Germinal center (tissue), 1 donor: ENCODE measurements at regions not wholly inside any gene's neighbourhood (a gene's known extent, or its start where the extent isn't known, plus 50 kb on each side); places are given as distances from the start of the nearest gene placed in this dataset.
A peak's percentile ranks its signal among the peaks of the same experiment; 100 is the strongest.

ENCODE experiments used
- DNase-seq: peaks from one replicate; pipeline ENCODE4 v3.0.0; 2012; ENCODE audit warnings: mixed read lengths, low spot score

DNA sequence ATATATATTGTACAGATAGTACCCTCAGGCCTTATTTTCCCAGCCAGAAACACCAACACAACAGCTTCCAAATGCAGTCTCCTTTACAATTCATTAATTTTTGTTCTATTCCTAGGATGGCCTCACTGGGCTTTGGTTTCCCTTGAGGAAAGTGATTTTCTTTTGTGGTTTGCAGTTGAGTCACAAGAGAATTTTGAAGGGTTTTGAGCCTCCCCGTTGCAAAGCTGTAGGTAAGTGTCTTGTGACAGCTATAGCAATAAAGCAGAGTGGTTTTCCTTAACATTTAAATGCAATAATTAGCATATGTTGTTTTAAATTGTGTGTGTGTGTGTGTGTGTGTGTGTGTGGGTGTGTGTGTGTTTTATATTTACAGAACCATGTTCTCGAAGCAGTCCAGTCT lies 54.1 kb upstream of the WDR17 start:
- DNase-seq, result no peak

DNA sequence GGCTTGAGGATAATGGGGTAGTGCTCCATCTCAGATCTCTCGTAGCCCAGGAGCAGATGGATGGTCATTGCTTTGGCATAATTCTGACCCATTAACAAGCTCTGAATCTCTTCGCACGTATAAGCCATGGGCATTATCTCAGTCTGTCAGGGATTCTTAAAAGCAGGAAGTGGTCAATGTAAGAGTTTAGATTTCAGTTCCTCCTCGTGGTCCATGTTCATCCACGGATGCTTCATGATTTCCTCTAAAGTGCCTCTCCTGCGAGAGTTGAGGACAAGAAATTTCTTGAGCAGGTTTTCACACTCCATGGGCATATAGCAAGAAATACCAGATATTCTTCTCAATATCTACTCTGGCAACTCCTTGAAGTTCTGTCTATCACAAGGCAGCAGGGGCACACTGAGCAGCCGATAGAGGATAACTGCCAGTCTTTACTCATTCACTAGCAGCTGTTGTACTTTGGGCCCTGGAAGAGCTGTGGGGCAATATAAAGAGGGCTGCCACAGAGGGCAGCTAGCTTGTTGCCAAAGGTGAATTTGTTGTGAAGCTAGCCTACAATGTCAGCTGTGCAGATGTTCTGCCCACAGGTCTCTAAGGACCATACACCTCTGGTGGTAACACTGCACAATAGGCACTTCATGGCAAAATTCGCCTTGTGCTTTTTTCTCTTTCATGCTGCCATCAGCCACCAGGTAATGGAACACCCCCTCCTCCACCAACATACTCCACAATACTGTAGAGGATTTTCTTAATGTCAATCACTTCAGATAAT lies 52.0 kb upstream of the WDR17 start:
- peak; percentile 10 for DNase-seq

DNA sequence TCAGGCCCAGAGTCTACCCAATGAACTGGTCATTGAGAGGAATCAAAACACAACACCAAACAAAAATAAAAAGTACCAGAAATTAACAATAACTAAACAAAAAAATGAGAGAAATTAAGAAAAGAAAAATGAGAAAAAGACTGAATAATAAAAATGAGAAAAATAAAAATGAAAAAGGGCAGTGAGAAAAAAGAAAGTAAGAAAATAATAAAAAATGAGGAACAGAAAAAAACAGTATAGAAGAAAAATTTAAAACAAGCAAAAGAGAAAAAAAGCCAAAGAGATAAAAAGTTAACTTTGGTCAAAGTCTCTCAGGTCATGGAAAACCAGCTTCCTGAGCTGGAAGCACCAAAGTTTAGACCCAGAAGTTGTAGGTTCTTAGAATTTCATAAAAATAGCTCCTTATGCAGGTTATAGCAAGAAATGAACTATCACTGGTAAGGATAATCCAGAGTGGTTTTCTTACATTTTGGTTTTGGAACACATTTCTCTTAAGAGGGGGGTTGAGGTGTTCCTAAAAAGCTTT lies 51.0 kb upstream of the WDR17 start:
- no peak for DNase-seq
